ENCODE measurements at regions not wholly inside any gene's neighbourhood (a gene's known extent, or its start where the extent isn't known, plus 50 kb on each side); places are given as distances from the start of the nearest gene placed in this dataset.

- no peak for TF ChIP-seq EP300 (IDR thresholded peaks at IDR 0.05)
- TF ChIP-seq POLR2A (IDR thresholded peaks at IDR 0.05; ENCODE audit: low read depth): no peak
- no peak for TF ChIP-seq CTCF (IDR thresholded peaks at IDR 0.05)
- TF ChIP-seq POLR2AphosphoS5 (IDR thresholded peaks at IDR 0.05): no peak
- Histone ChIP-seq H3K4me1 (no peaks in the 10 kb centered on the region), H3K9me3 (no peaks in the 10 kb centered on the region), H3K4me3 (no peak overlapping the region), H3K27me3 (no peaks in the 10 kb centered on the region), H3K36me3 (no peaks in the 10 kb centered on the region), H3K27ac (replicated peaks in 1 of 4) (no peak overlapping the region)
- 83% methylated on average over 10 of the region's 10 CpGs for WGBS
- intact Hi-C loops (cut with DNase I): no loop called here
- DNase-seq (ENCODE audit: extremely low spot score): no peak
Measured at GRCh38 chr2:8400196-8400595, 281.7 kb upstream of the ID2 start.

GRCh38 chr2:8402222-8402621 lies 279.6 kb upstream of the ID2 start:
- no peak overlapping the region for H3K4me3 ChIP-seq
- TF ChIP-seq POLR2AphosphoS5 (IDR thresholded peaks at IDR 0.05) (no peak), CTCF (IDR thresholded peaks at IDR 0.05) (no peak), EP300 (IDR thresholded peaks at IDR 0.05) (no peak), POLR2A (IDR thresholded peaks at IDR 0.05; ENCODE audit: low read depth) (no peak)
- no peaks in the 10 kb centered on the region for H3K9me3 ChIP-seq
- H3K27ac ChIP-seq (replicated peaks in 1 of 4): no peak overlapping the region
- intact Hi-C loops (cut with DNase I): no loop called here
- no peaks in the 10 kb centered on the region for H3K27me3 ChIP-seq
- 90% methylated on average over 1 of the region's 1 CpG for WGBS
- no peaks in the 10 kb centered on the region for H3K4me1 ChIP-seq
- no peaks in the 10 kb centered on the region for H3K36me3 ChIP-seq
- no peak for DNase-seq (ENCODE audit: extremely low spot score)

GRCh38 chr2:8403876-8404275 lies 278.0 kb upstream of the ID2 start:
- H3K36me3 ChIP-seq: no peaks in the 10 kb centered on the region
- intact Hi-C loops (cut with DNase I): no loop called here
- H3K27ac ChIP-seq (replicated peaks in 1 of 4): no peak overlapping the region
- H3K4me3 ChIP-seq: no peak overlapping the region
- TF ChIP-seq CTCF (IDR thresholded peaks at IDR 0.05) (no peak), POLR2AphosphoS5 (IDR thresholded peaks at IDR 0.05) (no peak), POLR2A (IDR thresholded peaks at IDR 0.05; ENCODE audit: low read depth) (no peak), EP300 (IDR thresholded peaks at IDR 0.05) (no peak)
- H3K9me3 ChIP-seq: no peaks in the 10 kb centered on the region
- no peak for DNase-seq (ENCODE audit: extremely low spot score)
- H3K27me3 ChIP-seq: no peaks in the 10 kb centered on the region
- peaks cover 0 to 2% (median 0%) of the 10 kb centered on the region in 4 donors for H3K4me1 ChIP-seq
- WGBS: 87% methylated on average over 6 of the region's 6 CpGs

- 97% methylated on average over 3 of the region's 3 CpGs for WGBS
- TF ChIP-seq CTCF (IDR thresholded peaks at IDR 0.05) (no peak), POLR2A (IDR thresholded peaks at IDR 0.05; ENCODE audit: low read depth) (no peak), POLR2AphosphoS5 (IDR thresholded peaks at IDR 0.05) (no peak), EP300 (IDR thresholded peaks at IDR 0.05) (no peak)
- intact Hi-C loops (cut with DNase I): no loop called here
- Histone ChIP-seq H3K4me3 (no peak overlapping the region), H3K27ac (replicated peaks in 1 of 4) (no peak overlapping the region), H3K36me3 (no peaks in the 10 kb centered on the region), H3K4me1 (peaks cover 0 to 12% (median 4%) of the 10 kb centered on the region in 4 donors), H3K27me3 (no peaks in the 10 kb centered on the region), H3K9me3 (no peaks in the 10 kb centered on the region)
- DNase-seq (ENCODE audit: extremely low spot score): no peak
Measured at GRCh38 chr2:8405334-8405733, 276.5 kb upstream of the ID2 start.

- Histone ChIP-seq H3K4me1 (peaks cover 0 to 12% (median 4%) of the 10 kb centered on the region in 4 donors), H3K9me3 (no peaks in the 10 kb centered on the region), H3K36me3 (no peaks in the 10 kb centered on the region), H3K27ac (replicated peaks in 1 of 4) (no peak overlapping the region), H3K27me3 (no peaks in the 10 kb centered on the region), H3K4me3 (no peak overlapping the region)
- WGBS: 78% methylated on average over 7 of the region's 7 CpGs
- TF ChIP-seq POLR2A (IDR thresholded peaks at IDR 0.05; ENCODE audit: low read depth): no peak
- no peak for TF ChIP-seq EP300 (IDR thresholded peaks at IDR 0.05)
- no peak for TF ChIP-seq POLR2AphosphoS5 (IDR thresholded peaks at IDR 0.05)
- TF ChIP-seq CTCF (IDR thresholded peaks at IDR 0.05): no peak
- DNase-seq (ENCODE audit: extremely low spot score): no peak
- intact Hi-C loops (cut with DNase I): no loop called here
Measured at GRCh38 chr2:8406271-8406670, 275.6 kb upstream of the ID2 start.

Data from esophagus muscularis mucosa (tissue), 4 donors.